ENCODE measurements at regions not wholly inside any gene's neighbourhood (a gene's known extent, or its start where the extent isn't known, plus 50 kb on each side); places are given as distances from the start of the nearest gene placed in this dataset.
A peak's percentile ranks its signal among the peaks of the same experiment; 100 is the strongest.
"Not testable (repeated sequence)": the region's sequence is repeated elsewhere in the genome, so short reads cannot be mapped to it uniquely, and the experiment has no call there.

- ChIA-PET CTCF (no interaction called here), POLR2A (no interaction called here)
- TF ChIP-seq LEF1 (IDR thresholded peaks at IDR 0.05; ENCODE audit: borderline replicate concordance) (no peak), FOXM1 (IDR thresholded peaks at IDR 0.05; ENCODE audit: borderline replicate concordance) (no peak), NFRKB (IDR thresholded peaks at IDR 0.05) (no peak), SP1 (IDR thresholded peaks at IDR 0.05) (no peak), TARDBP (IDR thresholded peaks at IDR 0.05) (no peak), L3MBTL2 (conservative IDR thresholded peaks at IDR 0.05) (no peak), SUZ12 (IDR thresholded peaks at IDR 0.05) (no peak), FOXK2 (IDR thresholded peaks at IDR 0.05) (no peak), BHLHE40 (IDR thresholded peaks at IDR 0.05; ENCODE audit: borderline replicate concordance) (no peak), ARNT (IDR thresholded peaks at IDR 0.05) (no peak), HDGF (IDR thresholded peaks at IDR 0.05; ENCODE audit: borderline replicate concordance) (no peak), ZNF384 (IDR thresholded peaks at IDR 0.05) (no peak), ELF4 (IDR thresholded peaks at IDR 0.05) (no peak), FOXA1 (IDR thresholded peaks at IDR 0.05) (no peak), CTBP1 (IDR thresholded peaks at IDR 0.05; ENCODE audit: borderline replicate concordance) (no peak), PKNOX1 (IDR thresholded peaks at IDR 0.05) (no peak)
- peak; percentile 9 for DNase-seq (ENCODE audit: extremely low spot score)
Observed at GRCh38 chr3:21216598-21216997, 534.4 kb downstream of the ZNF385D start.

DNA sequence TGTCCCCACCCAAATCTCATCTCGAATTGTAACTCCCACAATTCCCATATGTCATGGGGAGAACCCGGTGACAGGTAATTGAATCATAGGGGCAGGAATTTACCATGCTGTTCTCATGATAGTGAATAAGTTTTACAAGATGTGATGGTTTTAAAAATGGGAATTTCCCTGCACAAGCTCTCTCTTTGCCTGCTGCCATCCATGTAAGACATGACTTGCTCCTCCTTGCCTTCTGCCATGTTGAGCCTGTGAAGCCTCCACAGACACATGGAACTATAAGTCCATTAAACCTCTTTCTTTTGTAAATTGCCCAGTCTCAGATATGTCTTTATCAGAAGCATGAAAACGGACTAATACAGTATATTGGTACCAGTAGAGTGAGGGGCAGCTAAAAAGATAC lies 546.9 kb downstream of the ZNF385D start:
- POLR2A ChIA-PET; DNase-seq (ENCODE audit: extremely low spot score); CTCF ChIA-PET: not testable (repeated sequence)

DNA sequence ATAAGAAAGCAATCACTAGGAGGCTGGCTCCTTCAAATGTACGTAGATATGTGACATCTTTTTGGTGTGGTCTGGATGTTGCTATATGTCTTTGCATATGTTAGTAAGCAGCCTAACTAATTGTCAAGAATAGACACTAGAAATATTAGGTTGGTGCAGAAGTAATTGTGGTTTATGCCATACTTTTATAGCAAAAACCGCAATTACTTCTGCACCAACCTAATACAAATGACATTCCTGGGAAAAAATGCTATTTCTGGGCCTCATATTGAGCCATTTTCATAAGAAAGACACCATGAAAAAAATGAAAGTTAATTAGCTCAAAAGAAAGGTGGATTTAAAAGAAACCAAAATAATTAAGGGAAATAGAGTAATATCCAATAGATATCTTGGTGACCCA lies 555.8 kb downstream of the ZNF385D start:
- ChIA-PET POLR2A (no interaction called here), CTCF (no interaction called here)
- no peak for DNase-seq (ENCODE audit: extremely low spot score)
- peak; percentile 55 for TF ChIP-seq ELF4 (IDR thresholded peaks at IDR 0.05)
- no peak for TF ChIP-seq NFRKB (IDR thresholded peaks at IDR 0.05)

- CTCF ChIA-PET; DNase-seq (ENCODE audit: extremely low spot score); POLR2A ChIA-PET: not testable (repeated sequence)
Observed at GRCh38 chr3:21194036-21194435, 557.0 kb downstream of the ZNF385D start.

DNA sequence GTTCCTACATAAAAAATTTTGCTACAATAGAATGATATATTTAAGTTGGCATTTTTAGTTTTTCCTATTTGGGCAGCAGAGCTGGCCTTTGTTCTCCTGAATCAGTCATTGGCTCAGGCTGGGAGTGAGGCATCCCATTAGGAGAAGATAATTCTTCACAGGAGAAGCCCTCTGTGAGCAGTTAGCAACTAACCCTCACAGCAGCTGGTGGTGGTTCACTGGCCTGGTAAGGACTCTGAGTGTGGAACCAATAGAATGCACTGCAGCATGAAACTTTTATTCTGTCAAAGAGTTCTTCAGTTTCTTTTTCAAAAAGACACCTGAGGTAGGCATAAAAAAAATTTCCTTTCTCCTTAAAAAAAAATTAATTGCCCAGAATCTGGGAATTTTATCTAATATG lies 562.6 kb downstream of the ZNF385D start:
- DNase-seq (ENCODE audit: extremely low spot score) = no peak
- ChIA-PET POLR2A (no interaction called here), CTCF (no interaction called here)
- TF ChIP-seq FOXK2 (IDR thresholded peaks at IDR 0.05) (no peak), ZNF384 (IDR thresholded peaks at IDR 0.05) (no peak), BHLHE40 (IDR thresholded peaks at IDR 0.05; ENCODE audit: borderline replicate concordance) (no peak), FOXA1 (IDR thresholded peaks at IDR 0.05) (no peak), TARDBP (IDR thresholded peaks at IDR 0.05) (no peak)

- POLR2A ChIA-PET = no interaction called here
Observed at GRCh38 chr3:21185816-21186314, 565.1 kb downstream of the ZNF385D start.

GRCh38 chr3:21174461-21174860 lies 576.5 kb downstream of the ZNF385D start:
- POLR2A ChIA-PET = no interaction called here
- DNase-seq (ENCODE audit: extremely low spot score) = no peak
- TF ChIP-seq CTBP1 (IDR thresholded peaks at IDR 0.05; ENCODE audit: borderline replicate concordance) (no peak), ARNT (IDR thresholded peaks at IDR 0.05) (no peak), SP1 (IDR thresholded peaks at IDR 0.05) (no peak), FOXA1 (IDR thresholded peaks at IDR 0.05) (no peak), LEF1 (IDR thresholded peaks at IDR 0.05; ENCODE audit: borderline replicate concordance) (no peak), ZNF384 (IDR thresholded peaks at IDR 0.05) (no peak), TARDBP (IDR thresholded peaks at IDR 0.05) (no peak), PKNOX1 (IDR thresholded peaks at IDR 0.05) (no peak), BHLHE40 (IDR thresholded peaks at IDR 0.05; ENCODE audit: borderline replicate concordance) (no peak), SUZ12 (IDR thresholded peaks at IDR 0.05) (no peak), L3MBTL2 (conservative IDR thresholded peaks at IDR 0.05) (no peak), ELF4 (IDR thresholded peaks at IDR 0.05) (no peak), FOXM1 (IDR thresholded peaks at IDR 0.05; ENCODE audit: borderline replicate concordance) (no peak), NFRKB (IDR thresholded peaks at IDR 0.05) (no peak), HDGF (IDR thresholded peaks at IDR 0.05; ENCODE audit: borderline replicate concordance) (no peak), FOXK2 (IDR thresholded peaks at IDR 0.05) (no peak)
- CTCF ChIA-PET = no interaction called here

More at GRCh38 chr3:21185816-21186314, 565.1 kb downstream of the ZNF385D start:
- no peak for TF ChIP-seq ZNF384 (IDR thresholded peaks at IDR 0.05)
- TF ChIP-seq BHLHE40 (IDR thresholded peaks at IDR 0.05; ENCODE audit: borderline replicate concordance) = no peak
- no peak for TF ChIP-seq FOXM1 (IDR thresholded peaks at IDR 0.05; ENCODE audit: borderline replicate concordance)
- TF ChIP-seq SUZ12 (IDR thresholded peaks at IDR 0.05) = no peak
- no peak for TF ChIP-seq L3MBTL2 (conservative IDR thresholded peaks at IDR 0.05)
- no peak for TF ChIP-seq NFRKB (IDR thresholded peaks at IDR 0.05)
- no peak for TF ChIP-seq PKNOX1 (IDR thresholded peaks at IDR 0.05)
- TF ChIP-seq TARDBP (IDR thresholded peaks at IDR 0.05) = no peak
- TF ChIP-seq CTBP1 (IDR thresholded peaks at IDR 0.05; ENCODE audit: borderline replicate concordance) = no peak
- no peak for TF ChIP-seq FOXK2 (IDR thresholded peaks at IDR 0.05)
- no peak for TF ChIP-seq LEF1 (IDR thresholded peaks at IDR 0.05; ENCODE audit: borderline replicate concordance)
- no peak for TF ChIP-seq FOXA1 (IDR thresholded peaks at IDR 0.05)
- no peak for TF ChIP-seq ELF4 (IDR thresholded peaks at IDR 0.05)
- TF ChIP-seq HDGF (IDR thresholded peaks at IDR 0.05; ENCODE audit: borderline replicate concordance) = no peak
- TF ChIP-seq ARNT (IDR thresholded peaks at IDR 0.05) = no peak
- CTCF ChIA-PET = no interaction called here
- no peak for DNase-seq (ENCODE audit: extremely low spot score)

All from HEK293T (cell line).